ENCODE measurements at regions not wholly inside any gene's neighbourhood (a gene's known extent, or its start where the extent isn't known, plus 50 kb on each side); places are given as distances from the start of the nearest gene placed in this dataset.
A peak's percentile ranks its signal among the peaks of the same experiment; 100 is the strongest.
"Not testable (repeated sequence)": the region's sequence is repeated elsewhere in the genome, so short reads cannot be mapped to it uniquely, and the experiment has no call there.

DNA sequence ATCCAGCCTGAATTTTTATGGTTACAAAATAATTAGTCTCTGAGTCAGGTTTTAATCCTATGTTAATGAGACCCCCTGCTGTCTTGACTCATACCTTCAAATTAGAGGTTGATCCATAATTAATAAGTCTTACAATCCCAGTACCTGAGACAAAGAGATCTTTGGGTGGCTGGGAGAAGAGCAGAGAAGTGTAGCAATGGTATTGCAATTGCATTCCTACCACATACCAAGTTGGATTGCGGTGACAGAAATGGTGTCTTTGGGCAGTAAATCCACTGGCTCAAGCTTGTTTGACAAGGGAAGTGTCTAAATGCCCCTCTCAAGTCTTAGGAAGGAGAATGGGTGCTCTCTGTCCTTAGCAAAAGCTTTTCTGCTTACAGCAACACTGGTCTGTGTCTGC is 150.4 kb downstream of the BTBD3 start:
- no peak for DNase-seq (ENCODE audit: extremely low spot score)
- no peak overlapping the region for H3K27ac ChIP-seq (ENCODE audit: low read depth)
- H3K4me1 ChIP-seq (ENCODE audit: insufficient read depth) = no peaks in the 10 kb centered on the region
- H3K4me3 ChIP-seq (ENCODE audit: low read depth, low read length) = no peak overlapping the region
- WGBS = 58% methylated on average over 1 of the region's 1 CpG
- H3K36me3 ChIP-seq (ENCODE audit: insufficient read depth) = no peaks in the 10 kb centered on the region

DNA sequence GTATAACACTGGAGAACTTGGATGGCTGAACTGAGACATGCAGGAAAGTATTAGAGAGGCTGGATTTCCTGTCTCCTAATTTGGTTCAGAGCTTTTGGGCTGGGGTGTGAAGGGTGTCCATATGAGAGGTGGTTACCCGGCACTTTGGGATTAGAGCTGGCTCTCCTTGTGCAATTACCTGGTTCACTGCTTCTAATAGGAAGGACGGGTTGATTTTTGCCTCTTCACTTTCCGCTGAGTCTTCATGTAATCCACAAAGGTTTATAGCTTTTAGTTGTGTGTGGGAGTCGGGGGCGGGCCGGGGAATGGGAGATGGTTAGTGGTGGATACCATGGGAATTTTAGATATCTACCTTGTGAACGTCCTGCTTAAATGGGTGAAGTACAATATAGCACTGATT is 151.5 kb downstream of the BTBD3 start:
- Histone ChIP-seq H3K36me3 (ENCODE audit: insufficient read depth) (no peaks in the 10 kb centered on the region), H3K4me3 (ENCODE audit: low read depth, low read length) (no peak overlapping the region), H3K27ac (ENCODE audit: low read depth) (no peak overlapping the region), H3K4me1 (ENCODE audit: insufficient read depth) (no peaks in the 10 kb centered on the region)
- no peak for DNase-seq (ENCODE audit: extremely low spot score)
- 91% methylated on average over 7 of the region's 7 CpGs for WGBS

DNA sequence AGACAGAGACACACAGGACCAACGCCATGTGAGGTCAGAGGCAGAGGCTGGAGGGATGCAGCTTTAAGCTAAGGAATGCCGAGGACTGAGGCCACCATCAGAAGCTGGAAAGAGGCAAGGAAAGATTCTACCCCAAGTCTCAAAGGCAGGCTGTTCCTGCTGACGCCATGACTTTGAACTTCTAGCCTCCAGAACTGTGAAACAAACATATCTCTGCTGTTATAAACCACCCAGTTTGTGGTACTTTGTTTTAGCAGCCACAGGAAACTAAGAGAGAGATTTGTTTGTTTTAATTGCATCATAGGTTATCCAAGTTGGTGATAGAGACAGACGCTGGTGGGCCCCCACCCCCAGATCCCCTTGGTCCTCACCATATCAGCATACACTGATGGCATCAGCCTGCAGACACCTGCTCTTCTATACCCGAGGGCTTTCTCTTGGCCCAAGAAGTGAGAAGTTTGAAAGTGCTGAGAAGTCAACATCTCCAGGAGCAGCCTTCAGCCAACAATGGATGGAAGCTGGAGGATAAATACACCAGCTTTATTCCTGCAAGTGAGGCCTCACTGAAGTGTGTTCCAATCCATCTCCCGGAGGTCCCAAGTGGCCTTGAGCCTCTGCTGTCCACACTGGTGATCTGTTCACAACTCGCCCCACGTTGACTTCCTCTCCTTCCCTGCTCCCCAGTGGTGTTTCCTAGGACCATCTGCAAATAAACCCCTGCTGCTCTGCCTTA is 154.7 kb downstream of the BTBD3 start:
- 86% methylated on average over 8 of the region's 8 CpGs for WGBS
- Histone ChIP-seq H3K4me1 (ENCODE audit: insufficient read depth) (no peaks in the 10 kb centered on the region), H3K27ac (ENCODE audit: low read depth) (no peak overlapping the region), H3K36me3 (ENCODE audit: insufficient read depth) (no peaks in the 10 kb centered on the region), H3K4me3 (ENCODE audit: low read depth, low read length) (no peak overlapping the region)
- DNase-seq (ENCODE audit: extremely low spot score) = no peak

DNA sequence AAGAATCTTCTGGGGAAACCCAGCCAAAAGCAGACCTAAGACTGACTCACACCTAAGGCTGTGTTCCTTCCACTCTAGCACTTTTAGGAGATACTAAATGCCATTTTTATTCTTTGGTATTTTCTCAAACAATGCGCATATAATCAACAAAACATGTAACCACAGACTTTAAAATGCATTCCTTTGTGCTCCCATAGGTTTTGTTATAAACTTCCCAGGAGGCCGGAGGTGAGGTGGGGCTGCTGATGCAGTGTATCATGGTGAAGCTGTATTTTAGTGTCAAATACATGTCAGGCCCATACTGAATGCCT is 155.2 kb downstream of the BTBD3 start:
- Histone ChIP-seq H3K27ac (ENCODE audit: low read depth) (no peak overlapping the region), H3K36me3 (ENCODE audit: insufficient read depth) (no peaks in the 10 kb centered on the region), H3K4me1 (ENCODE audit: insufficient read depth) (no peaks in the 10 kb centered on the region), H3K4me3 (ENCODE audit: low read depth, low read length) (no peak overlapping the region)
- 97% methylated on average over 2 of the region's 2 CpGs for WGBS
- no peak for DNase-seq (ENCODE audit: extremely low spot score)

DNA sequence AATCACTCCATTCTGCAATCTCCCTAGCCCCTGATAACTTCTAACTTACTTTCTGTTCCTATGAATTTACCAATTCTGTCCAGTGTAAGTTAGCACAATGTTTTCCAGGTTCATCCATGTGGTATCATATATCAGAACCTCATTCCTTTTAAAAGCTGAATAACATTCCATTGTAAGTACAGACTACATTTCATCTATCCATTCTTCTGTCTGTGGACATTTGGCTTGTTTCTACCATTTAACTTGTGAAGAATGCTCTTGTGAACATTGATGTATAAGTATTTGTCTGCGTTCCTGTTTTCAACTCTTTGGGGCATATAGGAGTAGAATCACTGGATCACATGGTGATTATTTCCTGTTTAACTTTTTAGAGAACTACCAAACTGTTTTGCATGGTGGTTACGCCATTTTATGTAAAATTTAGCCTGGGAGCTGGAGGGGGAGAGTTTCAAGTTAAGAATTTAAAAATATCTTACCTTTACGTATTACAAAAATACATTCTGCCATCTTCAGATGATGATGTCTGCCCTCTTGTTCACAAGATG is 156.5 kb downstream of the BTBD3 start:
- WGBS = 92% methylated on average over 3 of the region's 3 CpGs
- H3K4me1 ChIP-seq (ENCODE audit: insufficient read depth) = no peaks in the 10 kb centered on the region
- no peak for DNase-seq (ENCODE audit: extremely low spot score)
- no peak overlapping the region for H3K4me3 ChIP-seq (ENCODE audit: low read depth, low read length)
- no peaks in the 10 kb centered on the region for H3K36me3 ChIP-seq (ENCODE audit: insufficient read depth)
- H3K27ac ChIP-seq (ENCODE audit: low read depth) = no peak overlapping the region

DNA sequence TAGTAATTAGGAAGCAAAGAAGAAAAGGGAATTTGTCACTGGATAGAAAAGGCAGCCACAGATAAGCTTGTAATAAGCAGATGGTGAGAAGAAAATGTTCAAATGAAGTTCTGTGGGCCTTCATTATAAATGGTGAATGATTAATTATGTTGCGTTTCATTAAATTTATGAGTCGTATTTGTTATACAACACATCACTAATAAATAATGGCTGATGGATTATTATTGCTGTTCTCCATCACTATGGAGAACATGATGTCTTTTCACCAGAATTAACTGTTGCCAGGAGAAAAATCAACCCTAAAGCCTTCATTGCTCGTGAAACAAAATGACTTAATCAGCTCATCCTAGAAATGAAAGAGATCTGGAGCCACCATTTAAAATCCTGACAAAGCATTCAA is 158.5 kb downstream of the BTBD3 start:
- Histone ChIP-seq H3K27ac (ENCODE audit: low read depth) (no peak overlapping the region), H3K4me1 (ENCODE audit: insufficient read depth) (no peaks in the 10 kb centered on the region), H3K36me3 (ENCODE audit: insufficient read depth) (no peaks in the 10 kb centered on the region), H3K4me3 (ENCODE audit: low read depth, low read length) (no peak overlapping the region)
- WGBS = 73% methylated on average over 3 of the region's 3 CpGs
- no peak for DNase-seq (ENCODE audit: extremely low spot score)

DNA sequence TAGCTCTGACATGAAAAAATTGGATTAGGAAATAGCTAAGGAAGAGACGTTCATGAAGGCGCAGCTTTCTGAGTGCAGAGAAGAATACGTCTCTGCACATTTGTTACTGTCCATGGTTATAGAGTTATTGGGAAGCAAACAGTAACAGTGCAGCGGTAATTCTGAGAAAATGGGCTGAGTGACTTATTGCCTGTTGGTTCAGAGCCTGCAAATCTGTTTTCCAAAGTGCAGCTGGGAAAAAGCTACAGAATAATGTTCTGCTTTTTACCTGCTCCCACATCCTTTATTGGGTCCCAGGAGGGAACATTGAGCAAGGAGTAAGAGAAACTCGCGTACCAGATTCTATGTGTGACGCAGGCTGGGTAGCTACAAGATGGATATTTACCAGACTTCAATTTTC is 160.2 kb downstream of the BTBD3 start:
- H3K27ac ChIP-seq (ENCODE audit: low read depth) = no peak overlapping the region

DNA sequence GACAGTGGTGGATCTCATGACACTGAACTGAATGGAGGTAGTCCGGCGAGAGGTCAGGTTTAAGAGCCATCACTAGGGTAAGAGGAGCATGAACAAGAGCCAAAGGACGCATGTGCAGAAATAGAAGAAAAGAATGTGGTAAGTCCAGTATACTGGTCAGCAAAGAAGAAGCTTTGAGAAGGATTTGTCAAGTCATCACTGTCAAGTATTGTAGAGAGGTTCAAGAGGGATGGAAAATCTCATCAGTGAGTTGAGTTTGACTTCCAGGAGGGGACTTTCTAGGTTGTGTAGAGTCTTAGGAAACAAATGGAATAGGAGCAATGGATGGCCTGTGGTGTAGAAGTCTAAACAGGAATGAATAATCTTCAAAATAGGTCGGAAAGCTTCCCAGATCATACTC is 161.8 kb downstream of the BTBD3 start:
- no peak overlapping the region for H3K4me3 ChIP-seq (ENCODE audit: low read depth, low read length)
- no peaks in the 10 kb centered on the region for H3K4me1 ChIP-seq (ENCODE audit: insufficient read depth)

More for the DNA sequence above, 160.2 kb downstream of the BTBD3 start:
- peak; percentile 6 for DNase-seq (ENCODE audit: extremely low spot score)
- H3K4me3 ChIP-seq (ENCODE audit: low read depth, low read length) = no peak overlapping the region
- WGBS = 81% methylated on average over 7 of the region's 7 CpGs
- H3K4me1 ChIP-seq (ENCODE audit: insufficient read depth) = no peaks in the 10 kb centered on the region
- no peaks in the 10 kb centered on the region for H3K36me3 ChIP-seq (ENCODE audit: insufficient read depth)

DNA sequence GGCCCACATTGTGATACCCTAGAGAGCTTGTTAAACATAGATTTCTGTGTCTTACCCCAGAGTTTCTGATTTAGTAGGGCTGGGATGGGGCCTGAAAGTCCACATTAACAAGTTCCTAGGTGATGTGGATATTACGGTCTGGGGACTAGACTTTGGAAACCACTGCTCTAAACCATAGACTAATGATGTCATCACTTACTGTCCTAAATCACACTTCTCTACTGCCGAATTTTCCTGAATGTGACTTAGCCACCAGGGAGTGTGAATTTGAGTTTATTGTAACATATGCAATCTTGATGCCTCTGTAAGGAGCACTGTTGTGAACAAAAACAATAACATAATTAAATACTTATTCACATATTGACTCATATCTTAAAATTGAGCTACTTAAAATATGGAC is 165.6 kb downstream of the BTBD3 start:
- WGBS = 97% methylated on average over 2 of the region's 2 CpGs
- DNase-seq (ENCODE audit: extremely low spot score) = no peak
- Histone ChIP-seq H3K4me3 (ENCODE audit: low read depth, low read length) (no peak overlapping the region), H3K4me1 (ENCODE audit: insufficient read depth) (no peaks in the 10 kb centered on the region), H3K36me3 (ENCODE audit: insufficient read depth) (no peaks in the 10 kb centered on the region), H3K27ac (ENCODE audit: low read depth) (no peak overlapping the region)

More for the DNA sequence above, 161.8 kb downstream of the BTBD3 start:
- WGBS = 94% methylated on average over 4 of the region's 4 CpGs
- DNase-seq (ENCODE audit: extremely low spot score) = no peak
- Histone ChIP-seq H3K36me3 (ENCODE audit: insufficient read depth) (no peaks in the 10 kb centered on the region), H3K27ac (ENCODE audit: low read depth) (no peak overlapping the region)

DNA sequence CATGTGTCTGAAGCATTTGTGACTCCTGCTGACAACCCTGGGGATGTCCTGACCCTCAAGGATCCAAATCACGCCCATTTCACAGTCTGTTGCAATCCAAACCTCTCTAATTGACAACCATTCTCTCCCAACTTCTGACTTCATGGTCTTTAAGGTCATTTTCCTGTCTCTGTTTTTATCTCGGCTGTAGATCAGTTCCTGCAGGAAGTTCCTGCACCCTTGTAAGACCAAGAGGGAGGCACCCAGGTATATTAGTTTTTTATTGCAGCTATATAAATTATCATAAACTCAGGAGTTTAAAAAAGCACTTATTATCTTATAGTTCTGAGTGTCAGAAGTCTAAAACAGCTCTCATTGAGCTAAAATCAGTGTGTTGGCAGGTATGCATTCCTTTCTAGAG is 166.8 kb downstream of the BTBD3 start:
- WGBS = 84% methylated on average over 2 of the region's 2 CpGs

DNA sequence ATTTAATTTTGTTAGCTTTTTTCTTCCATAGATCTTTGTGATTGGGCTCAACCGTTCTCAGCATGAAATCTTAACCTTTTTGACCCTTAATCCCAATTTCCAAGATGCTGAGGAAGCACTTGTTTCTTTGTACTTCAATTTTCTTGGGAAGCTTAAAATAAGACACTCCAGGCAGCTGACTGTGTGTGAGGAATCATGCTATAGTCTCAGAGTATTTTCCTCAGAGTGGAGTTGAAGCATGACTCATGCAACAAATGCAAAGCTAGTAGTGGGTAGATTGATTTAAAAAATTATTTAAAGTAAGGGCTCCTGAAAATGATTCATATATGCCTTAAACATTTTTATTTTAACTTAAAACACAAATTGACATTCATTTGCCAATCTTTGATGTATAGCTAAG is 168.7 kb downstream of the BTBD3 start:
- H3K4me1 ChIP-seq (ENCODE audit: insufficient read depth) = no peaks in the 10 kb centered on the region
- no peaks in the 10 kb centered on the region for H3K36me3 ChIP-seq (ENCODE audit: insufficient read depth)
- WGBS = 69% methylated on average over 1 of the region's 1 CpG
- no peak for DNase-seq (ENCODE audit: extremely low spot score)
- no peak overlapping the region for H3K27ac ChIP-seq (ENCODE audit: low read depth)
- no peak overlapping the region for H3K4me3 ChIP-seq (ENCODE audit: low read depth, low read length)

More for the DNA sequence above, 166.8 kb downstream of the BTBD3 start:
- no peak overlapping the region for H3K27ac ChIP-seq (ENCODE audit: low read depth)
- DNase-seq (ENCODE audit: extremely low spot score) = no peak
- no peaks in the 10 kb centered on the region for H3K4me1 ChIP-seq (ENCODE audit: insufficient read depth)
- H3K36me3 ChIP-seq (ENCODE audit: insufficient read depth) = no peaks in the 10 kb centered on the region
- no peak overlapping the region for H3K4me3 ChIP-seq (ENCODE audit: low read depth, low read length)

DNA sequence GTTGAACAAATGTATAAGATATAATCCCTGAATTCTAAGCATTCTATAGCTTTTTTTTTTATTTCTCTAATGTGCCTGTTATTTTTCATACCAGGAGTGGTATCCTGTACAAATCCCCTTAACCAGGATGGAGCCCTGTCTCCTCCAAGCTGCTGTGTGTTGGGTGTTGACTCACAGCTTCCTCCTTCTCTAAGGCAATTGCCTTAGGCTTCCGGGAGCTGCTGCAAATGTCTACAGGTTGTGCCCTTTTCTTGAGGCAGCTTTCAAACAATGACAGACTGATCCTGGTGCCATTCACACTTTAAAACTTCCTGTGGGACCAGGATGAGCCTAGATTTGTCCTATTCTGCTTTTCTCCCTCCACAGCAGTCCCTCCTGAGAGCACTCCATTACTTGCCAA is 173.2 kb downstream of the BTBD3 start:
- WGBS = 71% methylated on average over 1 of the region's 1 CpG
- Histone ChIP-seq H3K36me3 (ENCODE audit: insufficient read depth) (no peaks in the 10 kb centered on the region), H3K4me1 (ENCODE audit: insufficient read depth) (no peaks in the 10 kb centered on the region), H3K4me3 (ENCODE audit: low read depth, low read length) (no peak overlapping the region), H3K27ac (ENCODE audit: low read depth) (no peak overlapping the region)
- DNase-seq (ENCODE audit: extremely low spot score) = no peak

DNA sequence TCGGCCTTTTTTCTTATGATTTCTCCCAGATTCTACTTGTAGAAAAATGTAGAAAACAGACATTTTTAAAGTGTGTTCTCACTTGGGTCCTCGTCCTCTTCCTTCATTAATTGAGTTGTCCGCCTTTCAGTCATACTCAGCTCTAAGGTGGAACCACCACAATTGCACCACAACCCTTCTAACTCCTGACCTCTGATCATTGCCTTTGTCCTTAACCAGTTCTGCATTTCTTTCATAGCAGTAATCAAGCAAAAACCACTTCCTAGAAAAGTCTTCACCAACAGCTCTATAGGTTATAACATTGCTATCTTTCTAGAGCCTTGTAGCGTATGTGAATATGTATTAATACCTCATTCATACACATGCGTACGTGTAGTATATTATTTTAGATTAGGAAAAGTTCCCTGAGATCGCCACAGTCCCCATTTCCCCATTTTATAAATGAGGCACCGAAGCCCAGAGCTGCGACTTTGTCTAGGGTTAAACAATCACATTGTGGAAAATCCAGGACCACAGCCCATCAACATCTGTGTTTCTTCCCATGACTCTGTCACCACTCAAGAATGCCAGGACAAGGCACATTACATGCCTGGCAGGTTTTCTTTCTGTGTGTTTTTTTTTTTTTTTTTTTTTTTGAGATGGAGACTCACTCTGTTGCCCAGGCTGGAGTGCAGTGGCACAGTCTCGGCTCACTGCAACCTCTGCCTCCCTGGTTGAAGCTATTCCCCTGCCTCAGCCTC is 175.5 kb downstream of the BTBD3 start:
- 93% methylated on average over 10 of the region's 10 CpGs for WGBS
- Histone ChIP-seq H3K27ac (ENCODE audit: low read depth) (no peak overlapping the region), H3K4me3 (ENCODE audit: low read depth, low read length) (no peak overlapping the region), H3K36me3 (ENCODE audit: insufficient read depth) (no peaks in the 10 kb centered on the region), H3K4me1 (ENCODE audit: insufficient read depth) (no peaks in the 10 kb centered on the region)
- DNase-seq (ENCODE audit: extremely low spot score) = no peak

DNA sequence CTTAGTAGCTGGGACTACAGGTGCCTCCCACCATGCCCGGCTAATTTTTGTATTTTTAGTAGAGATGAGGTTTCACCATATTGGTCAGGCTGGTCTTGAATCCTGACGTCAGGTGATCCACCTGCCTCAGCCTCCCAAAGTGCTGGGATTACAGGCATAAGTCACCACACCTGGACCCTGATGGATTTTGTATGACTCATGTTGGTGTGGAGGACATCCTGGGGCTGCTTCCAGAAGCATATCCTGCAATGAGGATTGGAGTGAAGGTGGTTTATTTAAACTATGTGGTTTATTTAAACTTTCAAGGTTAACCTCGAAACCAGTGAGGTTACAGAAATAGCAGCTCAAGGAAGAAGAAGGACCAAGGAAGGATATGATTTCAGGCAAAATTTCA is 176.1 kb downstream of the BTBD3 start:
- H3K4me3 ChIP-seq (ENCODE audit: low read depth, low read length); H3K27ac ChIP-seq (ENCODE audit: low read depth); DNase-seq (ENCODE audit: extremely low spot score); H3K36me3 ChIP-seq (ENCODE audit: insufficient read depth); H3K4me1 ChIP-seq (ENCODE audit: insufficient read depth): not testable (repeated sequence)
- WGBS = 88% methylated on average over 3 of the region's 3 CpGs

All from urinary bladder (tissue), 3 donors.